KMS-11 (cell line): ENCODE measurements at regions not wholly inside any gene's neighbourhood (a gene's known extent, or its start where the extent isn't known, plus 50 kb on each side); places are given as distances from the start of the nearest gene placed in this dataset.

Experiments used
- H2AFZ ChIP-seq: fragments of 200-600 bp; sonication (generic); 2 replicates; pipeline ENCODE4 v1.6.1; 2016; ENCODE audit warnings: antibody characterized with exemption, mixed run types, low read depth
- H3K27ac ChIP-seq: fragments of 200-600 bp; sonication (generic); 2 replicates; pipeline ENCODE4 v1.6.1; 2016; ENCODE audit warnings: mild to moderate bottlenecking, mixed run types
- H3K27me3 ChIP-seq: fragments of 200-600 bp; sonication (generic); 2 replicates; pipeline ENCODE4 v1.6.1; 2017; ENCODE audit warnings: mild to moderate bottlenecking, low read depth, mixed run types, moderate library complexity; ENCODE audit not compliant: insufficient read depth
- H3K36me3 ChIP-seq: fragments of 200-600 bp; sonication (generic); 2 replicates; pipeline ENCODE4 v1.6.1; 2017; ENCODE audit warnings: mild to moderate bottlenecking, mixed run types; ENCODE audit not compliant: insufficient read depth
- H3K4me1 ChIP-seq: fragments of 200-600 bp; sonication (generic); 2 replicates; pipeline ENCODE4 v1.6.1; 2016; ENCODE audit warnings: mild to moderate bottlenecking, low read depth, mixed run types; ENCODE audit not compliant: poor library complexity, severe bottlenecking
- H3K4me2 ChIP-seq: fragments of 200-600 bp; sonication (generic); 2 replicates; pipeline ENCODE4 v1.7.0; 2016; ENCODE audit warnings: mild to moderate bottlenecking, mixed run types
- H3K4me3 ChIP-seq: fragments of 200-600 bp; sonication (generic); IDR thresholded peaks from 2 replicates; pipeline ENCODE4 v1.6.1; 2017; ENCODE audit warnings: low read depth, low read length, mixed read lengths; ENCODE audit not compliant: insufficient read depth
- H3K79me2 ChIP-seq: fragments of 200-600 bp; sonication (generic); 2 replicates; pipeline ENCODE4 v1.6.1; 2016; ENCODE audit warnings: low read depth, mixed run types; ENCODE audit not compliant: insufficient read depth
- H3K9ac ChIP-seq: fragments of 200-600 bp; sonication (generic); 2 replicates; pipeline ENCODE4 v1.6.1; 2016; ENCODE audit warnings: mild to moderate bottlenecking, mixed run types
- H4K20me1 ChIP-seq: fragments of 200-600 bp; sonication (generic); 2 replicates; pipeline ENCODE4 v1.6.1; 2016; ENCODE audit warnings: mild to moderate bottlenecking, mixed run types; ENCODE audit not compliant: insufficient read depth
- TF ChIP-seq, protein P1 (sequence below): fragments of 200-600 bp; sonication (generic); conservative IDR thresholded peaks from 2 replicates; pipeline ENCODE4 v1.6.1; 2017; ENCODE audit warnings: low read depth, mild to moderate bottlenecking, antibody characterized with exemption, low read length, moderate library complexity, mixed read lengths

- Histone ChIP-seq H3K27ac (no peak overlapping the region), H3K4me1 (peaks cover 10% of the 10 kb centered on the region), H4K20me1 (no peaks in the 10 kb centered on the region), H3K79me2 (no peaks in the 10 kb centered on the region), H3K27me3 (no peaks in the 10 kb centered on the region), H3K4me3 (no peak overlapping the region), H3K36me3 (no peaks in the 10 kb centered on the region), H3K9ac (no peak overlapping the region), H3K4me2 (no peak overlapping the region), H2AFZ (no peak overlapping the region)
- TF ChIP-seq, protein P1, sequence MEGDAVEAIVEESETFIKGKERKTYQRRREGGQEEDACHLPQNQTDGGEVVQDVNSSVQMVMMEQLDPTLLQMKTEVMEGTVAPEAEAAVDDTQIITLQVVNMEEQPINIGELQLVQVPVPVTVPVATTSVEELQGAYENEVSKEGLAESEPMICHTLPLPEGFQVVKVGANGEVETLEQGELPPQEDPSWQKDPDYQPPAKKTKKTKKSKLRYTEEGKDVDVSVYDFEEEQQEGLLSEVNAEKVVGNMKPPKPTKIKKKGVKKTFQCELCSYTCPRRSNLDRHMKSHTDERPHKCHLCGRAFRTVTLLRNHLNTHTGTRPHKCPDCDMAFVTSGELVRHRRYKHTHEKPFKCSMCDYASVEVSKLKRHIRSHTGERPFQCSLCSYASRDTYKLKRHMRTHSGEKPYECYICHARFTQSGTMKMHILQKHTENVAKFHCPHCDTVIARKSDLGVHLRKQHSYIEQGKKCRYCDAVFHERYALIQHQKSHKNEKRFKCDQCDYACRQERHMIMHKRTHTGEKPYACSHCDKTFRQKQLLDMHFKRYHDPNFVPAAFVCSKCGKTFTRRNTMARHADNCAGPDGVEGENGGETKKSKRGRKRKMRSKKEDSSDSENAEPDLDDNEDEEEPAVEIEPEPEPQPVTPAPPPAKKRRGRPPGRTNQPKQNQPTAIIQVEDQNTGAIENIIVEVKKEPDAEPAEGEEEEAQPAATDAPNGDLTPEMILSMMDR, result no peak
Measured at GRCh38 chr6:6881438-6882225, 226.1 kb upstream of the RREB1 start.

DNA sequence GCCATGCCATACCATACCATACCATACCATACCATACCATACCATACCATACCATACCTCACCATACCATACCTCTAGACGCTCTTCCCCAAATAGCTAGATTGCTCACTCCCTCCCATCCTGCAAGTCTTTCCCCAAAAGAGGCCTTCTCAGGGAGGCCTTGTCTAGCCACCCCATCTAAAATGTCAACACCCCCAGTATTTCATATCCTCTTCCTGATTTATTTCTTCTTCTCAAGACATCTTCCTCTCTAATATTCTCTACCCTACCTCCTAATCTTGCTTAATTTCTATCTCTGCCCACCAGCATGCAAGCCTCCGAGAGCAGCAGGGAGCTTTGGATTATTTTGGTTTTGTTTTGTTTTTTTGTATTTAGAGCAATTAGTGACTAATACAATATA lies 225.2 kb upstream of the RREB1 start:
- no peak overlapping the region for H3K9ac ChIP-seq
- H3K79me2 ChIP-seq, result no peaks in the 10 kb centered on the region
- H3K27ac ChIP-seq, result no peak overlapping the region
- no peaks in the 10 kb centered on the region for H3K36me3 ChIP-seq
- H2AFZ ChIP-seq, result no peak overlapping the region
- no peak overlapping the region for H3K4me3 ChIP-seq
- no peaks in the 10 kb centered on the region for H3K27me3 ChIP-seq
- no peaks in the 10 kb centered on the region for H4K20me1 ChIP-seq
- TF ChIP-seq, protein P1, result no peak
- H3K4me1 ChIP-seq, result peaks cover 10% of the 10 kb centered on the region
- no peak overlapping the region for H3K4me2 ChIP-seq

GRCh38 chr6:6883011-6883410 lies 224.8 kb upstream of the RREB1 start:
- Histone ChIP-seq H3K27me3 (no peaks in the 10 kb centered on the region), H3K4me2 (no peak overlapping the region), H3K4me1 (peaks cover 10% of the 10 kb centered on the region), H3K9ac (no peak overlapping the region), H4K20me1 (no peaks in the 10 kb centered on the region), H2AFZ (no peak overlapping the region), H3K79me2 (no peaks in the 10 kb centered on the region), H3K36me3 (no peaks in the 10 kb centered on the region), H3K4me3 (no peak overlapping the region), H3K27ac (no peak overlapping the region)
- TF ChIP-seq, protein P1, result no peak

GRCh38 chr6:6884193-6884627 lies 223.6 kb upstream of the RREB1 start:
- TF ChIP-seq, protein P1, result no peak
- no peak overlapping the region for H3K27ac ChIP-seq
- no peaks in the 10 kb centered on the region for H3K79me2 ChIP-seq

More at GRCh38 chr6:6884193-6884627, 223.6 kb upstream of the RREB1 start:
- Histone ChIP-seq H3K36me3 (no peaks in the 10 kb centered on the region), H2AFZ (no peak overlapping the region), H3K4me3 (no peak overlapping the region), H3K4me2 (no peak overlapping the region), H4K20me1 (no peaks in the 10 kb centered on the region), H3K4me1 (peaks cover 6% of the 10 kb centered on the region), H3K9ac (no peak overlapping the region), H3K27me3 (no peaks in the 10 kb centered on the region)
